CD14-positive monocyte (primary cell): ENCODE measurements at regions not wholly inside any gene's neighbourhood (a gene's known extent, or its start where the extent isn't known, plus 50 kb on each side); places are given as distances from the start of the nearest gene placed in this dataset.

Source experiments
- DNase-seq, 3 donors: peaks; one replicate each; pipeline ENCODE4 v3.0.0-alpha.2; 2011 to 2022
- H2AFZ ChIP-seq: 2 replicates; pipeline ENCODE4 v1.6.0; 2012; ENCODE audit warnings: mild to moderate bottlenecking, low read depth, low read length, inconsistent platforms; ENCODE audit not compliant: insufficient read depth, poor library complexity, severe bottlenecking
- H3K27ac ChIP-seq, 2 donors: 1 replicate in 1 of 2; 2 replicates in 1 of 2; pipeline ENCODE4 v1.5.1; 2012 to 2013; ENCODE audit warnings: low read length in 2 of 2, control low read depth in 1 of 2, inconsistent platforms in 1 of 2, low read depth in 1 of 2, mild to moderate bottlenecking in 1 of 2
- H3K27me3 ChIP-seq, 2 donors: one replicate each; pipeline versions ENCODE4 v1.6.0 to v1.6.1; 2011 to 2013; ENCODE audit warnings: low read length in 2 of 2; ENCODE audit not compliant: control insufficient read depth in 2 of 2, insufficient read depth in 2 of 2
- H3K36me3 ChIP-seq, 2 donors: replicated peaks in 1 of 2; 1 replicate in 1 of 2; 2 replicates in 1 of 2; pipeline versions ENCODE4 v1.5.1 to v1.6.1; 2012 to 2013; ENCODE audit warnings: low read length in 2 of 2, control low read depth in 1 of 2, inconsistent platforms in 1 of 2, mild to moderate bottlenecking in 1 of 2; ENCODE audit not compliant: insufficient read depth in 2 of 2, control insufficient read depth in 1 of 2
- H3K4me1 ChIP-seq, 2 donors: 1 replicate in 1 of 2; 2 replicates in 1 of 2; pipeline versions ENCODE4 v1.5.1 to v1.6.1; 2012 to 2013; ENCODE audit warnings: low read length in 2 of 2, control low read depth in 1 of 2, inconsistent platforms in 1 of 2, mild to moderate bottlenecking in 1 of 2, moderate library complexity in 1 of 2; ENCODE audit not compliant: insufficient read depth in 2 of 2, control insufficient read depth in 1 of 2
- H3K4me2 ChIP-seq: replicated peaks from 2 replicates; pipeline ENCODE3; 2012; ENCODE audit warnings: low read length, moderate library complexity, mild to moderate bottlenecking; ENCODE audit not compliant: poor library complexity, severe bottlenecking; ENCODE audit errors: extremely low read depth
- H3K4me3 ChIP-seq, 3 experiments: fragments of 200-600 bp in 1 of 3; sonication (generic) in 1 of 3; replicated peaks in 1 of 3; 1 replicate in 2 of 3; 2 replicates in 1 of 3; pipeline ENCODE4 v1.5.1; 2011 to 2013; ENCODE audit warnings: low read length in 3 of 3, mild to moderate bottlenecking in 3 of 3, control low read depth in 2 of 3, low read depth in 2 of 3, inconsistent platforms in 1 of 3, moderate library complexity in 1 of 3
- H3K79me2 ChIP-seq: 2 replicates; pipeline ENCODE4 v1.6.0; 2012; ENCODE audit warnings: mild to moderate bottlenecking, control low read depth, inconsistent platforms, low read length, moderate library complexity; ENCODE audit not compliant: insufficient read depth
- H3K9ac ChIP-seq: 2 replicates; pipeline ENCODE4 v1.6.0; 2017; ENCODE audit warnings: low read length, mild to moderate bottlenecking; ENCODE audit not compliant: insufficient read depth, poor library complexity, severe bottlenecking
- H3K9me3 ChIP-seq, 2 donors: replicated peaks in 1 of 2; 1 replicate in 1 of 2; 2 replicates in 1 of 2; pipeline versions ENCODE4 v1.5.1 to v1.6.1; 2012 to 2013; ENCODE audit warnings: low read length in 2 of 2, control low read depth in 1 of 2; ENCODE audit not compliant: control insufficient read depth in 1 of 2, insufficient read depth in 1 of 2
- H4K20me1 ChIP-seq: 2 replicates; pipeline ENCODE4 v1.6.0; 2012; ENCODE audit warnings: mild to moderate bottlenecking, low read length, control low read depth, moderate library complexity; ENCODE audit not compliant: insufficient read depth
- H3K27ac Mint-ChIP-seq, 7 donors: one replicate each; pipeline ENCODE4 v1.8.0; 2020; ENCODE audit warnings: mild to moderate bottlenecking in 7 of 7, mixed read lengths in 7 of 7, moderate library complexity in 6 of 7, inconsistent platforms in 2 of 7
- H3K27me3 Mint-ChIP-seq, 3 donors: one replicate each; pipeline ENCODE4 v1.8.0; 2021 to 2022; ENCODE audit warnings: low read depth in 3 of 3, mild to moderate bottlenecking in 3 of 3, mixed read lengths in 3 of 3, moderate library complexity in 3 of 3, inconsistent platforms in 1 of 3
- H3K36me3 Mint-ChIP-seq, 2 donors: one replicate each; pipeline ENCODE4 v1.8.0; 2020; ENCODE audit warnings: mixed read lengths in 2 of 2, inconsistent platforms in 1 of 2, mild to moderate bottlenecking in 1 of 2
- H3K4me1 Mint-ChIP-seq: one replicate; pipeline ENCODE4 v1.8.0; 2020; ENCODE audit warnings: mild to moderate bottlenecking, mixed read lengths
- H3K4me3 Mint-ChIP-seq, 2 donors: one replicate each; pipeline ENCODE4 v1.8.0; 2020; ENCODE audit warnings: mild to moderate bottlenecking in 2 of 2, mixed read lengths in 2 of 2, moderate library complexity in 1 of 2
- H3K9me3 Mint-ChIP-seq, 7 donors: one replicate each; pipeline ENCODE4 v1.8.0; 2020 to 2022; ENCODE audit warnings: mixed read lengths in 7 of 7, mild to moderate bottlenecking in 6 of 7, moderate library complexity in 6 of 7, inconsistent platforms in 2 of 7
- CTCF ChIP-seq: fragments of 200-600 bp; IDR thresholded peaks from one replicate; pipeline ENCODE4 v1.8.0; 2022; ENCODE audit warnings: antibody characterized with exemption, mild to moderate bottlenecking
- WGBS: methylation state at CpG from one replicate; pipeline ENCODE4 v1.1.5; 2013; ENCODE audit warnings: missing lambda C conversion rate; ENCODE audit not compliant: insufficient coverage; 5-methylcytosine and 5-hydroxymethylcytosine counted together
- intact Hi-C, 2 donors: fragments of 100-400 bp; cut with micrococcal nuclease; formaldehyde crosslinking; loops; one replicate each; pipeline versions ENCODE4 v1.15.0 to v1.15.1; 2023

- intact Hi-C loops = no loop called here
- no peaks in the 10 kb centered on the region for H3K9me3 ChIP-seq
- WGBS = 100% methylated on average over 1 of the region's 2 CpGs
Observed at GRCh38 chr15:95610945-95611344, 719.6 kb upstream of the NR2F2 start.

GRCh38 chr15:95615436-95615835, 715.1 kb upstream of the NR2F2 start:
- Mint-ChIP-seq H3K36me3 (no peaks in the 10 kb centered on the region), H3K4me1 (no peaks in the 10 kb centered on the region), H3K9me3 (peaks cover 0 to 8% (median 2%) of the 10 kb centered on the region in 7 donors), H3K27me3 (peaks cover 0 to 2% (median 2%) of the 10 kb centered on the region in 3 donors), H3K27ac (no peak overlapping the region), H3K4me3 (no peak overlapping the region)
- no peaks in the 10 kb centered on the region for H3K36me3 ChIP-seq
- H3K27me3 ChIP-seq = no peaks in the 10 kb centered on the region
- no peak overlapping the region for H3K27ac ChIP-seq
- intact Hi-C loops = no loop called here
- no peak overlapping the region for H2AFZ ChIP-seq
- H3K4me3 ChIP-seq = no peak overlapping the region
- peaks cover 0 to 8% of the 10 kb centered on the region in 2 donors for H3K9me3 ChIP-seq
- 60% methylated on average over 1 of the region's 3 CpGs for WGBS
- no peak overlapping the region for H3K4me2 ChIP-seq
- DNase-seq = no peak
- H3K4me1 ChIP-seq = no peaks in the 10 kb centered on the region
- TF ChIP-seq CTCF = no peak
- H4K20me1 ChIP-seq = no peaks in the 10 kb centered on the region
- H3K9ac ChIP-seq = no peak overlapping the region
- no peaks in the 10 kb centered on the region for H3K79me2 ChIP-seq

More at GRCh38 chr15:95610945-95611344, 719.6 kb upstream of the NR2F2 start:
- Histone ChIP-seq H4K20me1 (no peaks in the 10 kb centered on the region), H3K27ac (no peak overlapping the region), H2AFZ (no peak overlapping the region), H3K36me3 (no peaks in the 10 kb centered on the region), H3K9ac (no peak overlapping the region), H3K4me3 (no peak overlapping the region), H3K27me3 (no peaks in the 10 kb centered on the region), H3K79me2 (no peaks in the 10 kb centered on the region), H3K4me1 (peaks cover 0 to 3% of the 10 kb centered on the region in 2 donors), H3K4me2 (no peak overlapping the region)
- Mint-ChIP-seq H3K9me3 (no peaks in the 10 kb centered on the region), H3K4me3 (no peak overlapping the region), H3K27me3 (no peaks in the 10 kb centered on the region), H3K4me1 (peaks cover 2% of the 10 kb centered on the region), H3K27ac (no peak overlapping the region), H3K36me3 (no peaks in the 10 kb centered on the region)
- TF ChIP-seq CTCF = no peak
- no peak for DNase-seq
